Osteoblast (primary cell): ENCODE measurements at regions not wholly inside any gene's neighbourhood (a gene's known extent, or its start where the extent isn't known, plus 50 kb on each side); places are given as distances from the start of the nearest gene placed in this dataset.

Experiments used
- DNase-seq: peaks from one replicate; pipeline ENCODE4 v3.0.0; 2011; ENCODE audit warnings: low spot score, mixed read lengths; ENCODE audit not compliant: insufficient read length; ENCODE audit errors: missing footprints
- H2AFZ ChIP-seq: 2 replicates; pipeline ENCODE4 v1.6.0; 2011; ENCODE audit warnings: mild to moderate bottlenecking, low read length
- H3K27ac ChIP-seq: 2 replicates; pipeline ENCODE4 v1.5.1; 2011; ENCODE audit warnings: mild to moderate bottlenecking, low read depth, low read length, moderate library complexity
- H3K27me3 ChIP-seq: 2 replicates; pipeline ENCODE4 v1.6.0; 2012; ENCODE audit warnings: mild to moderate bottlenecking, control low read depth, inconsistent platforms, low read length, moderate library complexity; ENCODE audit not compliant: insufficient read depth
- H3K36me3 ChIP-seq: 2 replicates; pipeline ENCODE4 v1.5.1; 2011; ENCODE audit warnings: mild to moderate bottlenecking, low read length, control low read depth, moderate library complexity; ENCODE audit not compliant: insufficient read depth
- H3K4me1 ChIP-seq: 2 replicates; pipeline ENCODE4 v1.5.1; 2011; ENCODE audit warnings: mild to moderate bottlenecking, low read length, control low read depth, moderate library complexity; ENCODE audit not compliant: insufficient read depth
- H3K4me2 ChIP-seq: 2 replicates; pipeline ENCODE4 v1.6.0; 2011; ENCODE audit warnings: mild to moderate bottlenecking, low read length; ENCODE audit not compliant: insufficient read depth
- H3K4me3 ChIP-seq: fragments of 200-600 bp; sonication (generic); 3 replicates; pipeline ENCODE4 v1.5.1; 2012; ENCODE audit warnings: mild to moderate bottlenecking, low read length, inconsistent platforms; ENCODE audit not compliant: insufficient read depth
- H3K79me2 ChIP-seq: 2 replicates; pipeline ENCODE4 v1.6.0; 2012; ENCODE audit warnings: mild to moderate bottlenecking, low read length, control low read depth, inconsistent platforms; ENCODE audit not compliant: insufficient read depth
- H3K9me3 ChIP-seq: 2 replicates; pipeline ENCODE4 v1.5.1; 2011; ENCODE audit warnings: low read depth, low read length, control low read depth
- H4K20me1 ChIP-seq: 2 replicates; pipeline ENCODE4 v1.6.0; 2012; ENCODE audit warnings: mild to moderate bottlenecking, low read length, control low read depth; ENCODE audit not compliant: insufficient read depth
- CTCF ChIP-seq: IDR thresholded peaks from 2 replicates; pipeline ENCODE4 v1.5.1; 2011; ENCODE audit warnings: mild to moderate bottlenecking, low read depth, low read length, moderate library complexity; ENCODE audit errors: extremely low read depth

GRCh38 chr4:22336822-22337221 is 179.0 kb downstream of the ADGRA3 start:
- no peak for TF ChIP-seq CTCF
- Histone ChIP-seq H2AFZ (no peak overlapping the region), H3K36me3 (no peaks in the 10 kb centered on the region), H3K27ac (no peak overlapping the region), H3K27me3 (no peaks in the 10 kb centered on the region), H3K9me3 (no peaks in the 10 kb centered on the region), H4K20me1 (no peaks in the 10 kb centered on the region), H3K4me2 (no peak overlapping the region), H3K79me2 (no peaks in the 10 kb centered on the region), H3K4me3 (no peak overlapping the region), H3K4me1 (no peaks in the 10 kb centered on the region)
- DNase-seq: no peak

GRCh38 chr4:22334155-22334554 is 181.7 kb downstream of the ADGRA3 start:
- Histone ChIP-seq H3K9me3 (no peaks in the 10 kb centered on the region), H3K4me3 (no peak overlapping the region), H3K27ac (no peak overlapping the region), H4K20me1 (no peaks in the 10 kb centered on the region), H3K4me2 (no peak overlapping the region), H3K36me3 (no peaks in the 10 kb centered on the region), H2AFZ (no peak overlapping the region), H3K4me1 (no peaks in the 10 kb centered on the region), H3K27me3 (no peaks in the 10 kb centered on the region), H3K79me2 (no peaks in the 10 kb centered on the region)
- TF ChIP-seq CTCF: no peak
- no peak for DNase-seq

- Histone ChIP-seq H3K79me2 (no peaks in the 10 kb centered on the region), H3K4me1 (no peaks in the 10 kb centered on the region), H3K27me3 (no peaks in the 10 kb centered on the region), H3K4me2 (no peak overlapping the region), H4K20me1 (no peaks in the 10 kb centered on the region), H3K9me3 (no peaks in the 10 kb centered on the region), H2AFZ (no peak overlapping the region), H3K36me3 (no peaks in the 10 kb centered on the region), H3K4me3 (no peak overlapping the region), H3K27ac (no peak overlapping the region)
- no peak for DNase-seq
- TF ChIP-seq CTCF: no peak
These were observed 191.4 kb downstream of the ADGRA3 start for GRCh38 chr4:22324422-22324821.

- DNase-seq: no peak
- Histone ChIP-seq H3K9me3 (no peaks in the 10 kb centered on the region), H3K4me2 (no peak overlapping the region), H3K4me1 (no peaks in the 10 kb centered on the region), H3K4me3 (no peak overlapping the region), H3K27ac (no peak overlapping the region), H3K36me3 (no peaks in the 10 kb centered on the region), H2AFZ (no peak overlapping the region), H3K79me2 (no peaks in the 10 kb centered on the region), H3K27me3 (no peaks in the 10 kb centered on the region), H4K20me1 (no peaks in the 10 kb centered on the region)
- no peak for TF ChIP-seq CTCF
These were observed 192.2 kb downstream of the ADGRA3 start for GRCh38 chr4:22323691-22324090.
